ENCODE measurements at regions not wholly inside any gene's neighbourhood (a gene's known extent, or its start where the extent isn't known, plus 50 kb on each side); places are given as distances from the start of the nearest gene placed in this dataset.

GRCh38 chr7:131203291-131203976 lies 124.2 kb upstream of the MKLN1 start:
- H3K27me3 ChIP-seq = no peaks in the 10 kb centered on the region
- H3K9me3 ChIP-seq = no peaks in the 10 kb centered on the region
- DNase-seq = no peak
- WGBS, 2 donors = 65 to 80% methylated on average over 5 of the region's 5 CpGs
- H3K27ac ChIP-seq = peak overlapping the region in 1 of 3 donors; percentile 43
- no peak overlapping the region for H3K4me3 ChIP-seq (replicated peaks in 1 of 3)
- intact Hi-C loops (cut with DNase I) = no loop called here
- TF ChIP-seq CTCF (IDR thresholded peaks at IDR 0.05) (no peak), POLR2A (IDR thresholded peaks at IDR 0.05) (no peak)
- H3K36me3 ChIP-seq = no peaks in the 10 kb centered on the region
- H3K4me1 ChIP-seq = no peaks in the 10 kb centered on the region

- Histone ChIP-seq H3K9me3 (no peaks in the 10 kb centered on the region), H3K4me3 (replicated peaks in 1 of 3) (no peak overlapping the region), H3K4me1 (no peaks in the 10 kb centered on the region), H3K36me3 (no peaks in the 10 kb centered on the region), H3K27ac (no peak overlapping the region), H3K27me3 (no peaks in the 10 kb centered on the region)
- intact Hi-C loops (cut with DNase I) = no loop called here
- no peak for TF ChIP-seq POLR2A (IDR thresholded peaks at IDR 0.05)
- no peak for TF ChIP-seq CTCF (IDR thresholded peaks at IDR 0.05)
- whole genome bisulfite sequencing, 2 donors = 73 to 74% methylated on average over 3 of the region's 3 CpGs
- DNase-seq = no peak
These were observed 118.9 kb upstream of the MKLN1 start for GRCh38 chr7:131208777-131209176.

- H3K4me3 ChIP-seq (replicated peaks in 1 of 3) = no peak overlapping the region
- H3K36me3 ChIP-seq = no peaks in the 10 kb centered on the region
- no peaks in the 10 kb centered on the region for H3K9me3 ChIP-seq
- intact Hi-C loops (cut with DNase I) = no loop called here
- H3K27me3 ChIP-seq = no peaks in the 10 kb centered on the region
- H3K4me1 ChIP-seq = no peaks in the 10 kb centered on the region
- H3K27ac ChIP-seq = no peak overlapping the region
- TF ChIP-seq POLR2A (IDR thresholded peaks at IDR 0.05) = no peak
- TF ChIP-seq CTCF (IDR thresholded peaks at IDR 0.05) = no peak
- WGBS, 2 donors = 60 to 82% methylated on average over 2 of the region's 2 CpGs
- no peak for DNase-seq
These were observed 117.1 kb upstream of the MKLN1 start for GRCh38 chr7:131210618-131211017.

- H3K4me3 ChIP-seq (replicated peaks in 1 of 3) = no peak overlapping the region
- intact Hi-C loops (cut with DNase I) = no loop called here
- no peaks in the 10 kb centered on the region for H3K4me1 ChIP-seq
- no peaks in the 10 kb centered on the region for H3K36me3 ChIP-seq
- TF ChIP-seq POLR2A (IDR thresholded peaks at IDR 0.05) = no peak
- no peak for TF ChIP-seq CTCF (IDR thresholded peaks at IDR 0.05)
- H3K27ac ChIP-seq = no peak overlapping the region
- H3K27me3 ChIP-seq = no peaks in the 10 kb centered on the region
- DNase-seq = no peak
- WGBS, 2 donors = 95 to 98% methylated on average over 1 of the region's 1 CpG
- no peaks in the 10 kb centered on the region for H3K9me3 ChIP-seq
These were observed 116.2 kb upstream of the MKLN1 start for GRCh38 chr7:131211500-131211899.

GRCh38 chr7:131212114-131212513 lies 115.6 kb upstream of the MKLN1 start:
- Histone ChIP-seq H3K9me3 (no peaks in the 10 kb centered on the region), H3K27me3 (no peaks in the 10 kb centered on the region), H3K27ac (no peak overlapping the region), H3K4me3 (replicated peaks in 1 of 3) (no peak overlapping the region), H3K4me1 (no peaks in the 10 kb centered on the region), H3K36me3 (no peaks in the 10 kb centered on the region)
- intact Hi-C loops (cut with DNase I) = no loop called here
- DNase-seq = no peak
- no peak for TF ChIP-seq CTCF (IDR thresholded peaks at IDR 0.05)
- TF ChIP-seq POLR2A (IDR thresholded peaks at IDR 0.05) = no peak
